GM19467 (cell line): ENCODE measurements at regions not wholly inside any gene's neighbourhood (a gene's known extent, or its start where the extent isn't known, plus 50 kb on each side); places are given as distances from the start of the nearest gene placed in this dataset.
A peak's percentile ranks its signal among the peaks of the same experiment; 100 is the strongest.

Experiments used
- ATAC-seq: cut with Tn5 transposase; IDR thresholded peaks from one replicate; pipeline ENCODE4 v1.9.1; 2021; ENCODE audit warnings: mild to moderate bottlenecking, moderate library complexity; ENCODE audit not compliant: unreplicated experiment

- ATAC-seq, result no peak
Observed at GRCh38 chr1:104440011-104440410, 690.3 kb downstream of the AMY1C start.

GRCh38 chr1:104456724-104457123 lies 707.0 kb downstream of the AMY1C start:
- no peak for ATAC-seq

- no peak for ATAC-seq
Observed at GRCh38 chr1:104459886-104460285, 710.2 kb downstream of the AMY1C start.

DNA sequence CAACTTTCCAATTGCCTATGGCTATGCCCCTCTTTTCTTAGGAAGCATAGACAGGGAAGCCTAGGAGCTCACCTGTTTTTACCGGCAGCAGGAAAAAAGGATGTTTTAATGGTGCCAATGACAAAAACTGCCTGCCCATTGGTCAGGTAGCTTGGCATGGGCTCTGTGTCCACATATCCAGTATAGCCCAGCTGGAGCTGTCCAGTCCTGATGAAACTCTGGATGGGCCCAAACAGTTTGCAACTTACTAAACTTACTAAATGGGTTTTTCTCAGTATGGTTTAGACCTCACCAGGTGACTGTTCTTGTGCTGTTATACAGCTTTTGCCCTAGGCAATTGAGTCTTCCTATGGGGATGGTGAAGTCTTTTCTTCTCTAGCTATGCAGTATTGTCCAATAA lies 711.2 kb downstream of the AMY1C start:
- ATAC-seq, result no peak

GRCh38 chr1:104463126-104463697 lies 713.5 kb downstream of the AMY1C start:
- no peak for ATAC-seq

DNA sequence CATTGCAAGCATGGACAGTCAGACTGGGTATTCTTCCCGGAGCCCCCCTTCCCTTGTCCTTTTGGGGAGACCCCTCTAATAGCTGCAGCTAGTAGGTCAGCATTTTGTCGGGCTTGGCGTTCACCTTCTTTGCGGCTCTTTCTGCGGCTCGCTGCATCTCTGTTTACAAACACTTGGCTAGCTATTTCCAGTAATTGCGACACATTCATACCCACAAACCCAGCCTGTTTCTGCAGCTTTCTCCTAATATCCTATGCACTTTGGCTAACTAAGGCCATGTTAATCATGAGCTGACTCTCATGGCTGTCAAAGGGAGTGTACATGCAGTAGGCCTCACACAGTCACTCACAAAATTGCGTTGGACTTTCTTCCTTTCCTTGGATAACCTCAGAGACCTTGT lies 716.4 kb downstream of the AMY1C start:
- ATAC-seq, result no peak

GRCh38 chr1:104467590-104467989 lies 717.9 kb downstream of the AMY1C start:
- ATAC-seq, result no peak

DNA sequence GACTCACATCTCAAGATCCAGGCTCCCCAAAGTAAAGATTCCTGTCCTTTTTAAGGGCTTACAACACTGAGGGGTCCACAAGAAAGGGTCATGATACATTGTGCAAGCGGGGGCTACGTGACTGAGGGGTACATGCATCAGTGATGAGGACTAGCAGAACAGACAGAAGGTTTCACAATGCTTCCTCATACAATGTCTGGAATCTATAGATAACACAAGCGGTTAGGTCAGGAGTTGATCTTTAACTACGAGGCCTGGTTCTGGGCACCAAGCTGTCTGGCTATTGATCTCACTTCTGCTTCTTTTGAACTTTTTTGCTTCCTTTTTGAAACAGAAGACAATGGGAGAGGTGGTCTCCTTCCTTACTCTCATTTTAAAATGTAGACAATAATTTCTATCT lies 718.6 kb downstream of the AMY1C start:
- peak; percentile 66 for ATAC-seq

- ATAC-seq, result no peak
Observed at GRCh38 chr1:104476126-104476525, 726.4 kb downstream of the AMY1C start.

DNA sequence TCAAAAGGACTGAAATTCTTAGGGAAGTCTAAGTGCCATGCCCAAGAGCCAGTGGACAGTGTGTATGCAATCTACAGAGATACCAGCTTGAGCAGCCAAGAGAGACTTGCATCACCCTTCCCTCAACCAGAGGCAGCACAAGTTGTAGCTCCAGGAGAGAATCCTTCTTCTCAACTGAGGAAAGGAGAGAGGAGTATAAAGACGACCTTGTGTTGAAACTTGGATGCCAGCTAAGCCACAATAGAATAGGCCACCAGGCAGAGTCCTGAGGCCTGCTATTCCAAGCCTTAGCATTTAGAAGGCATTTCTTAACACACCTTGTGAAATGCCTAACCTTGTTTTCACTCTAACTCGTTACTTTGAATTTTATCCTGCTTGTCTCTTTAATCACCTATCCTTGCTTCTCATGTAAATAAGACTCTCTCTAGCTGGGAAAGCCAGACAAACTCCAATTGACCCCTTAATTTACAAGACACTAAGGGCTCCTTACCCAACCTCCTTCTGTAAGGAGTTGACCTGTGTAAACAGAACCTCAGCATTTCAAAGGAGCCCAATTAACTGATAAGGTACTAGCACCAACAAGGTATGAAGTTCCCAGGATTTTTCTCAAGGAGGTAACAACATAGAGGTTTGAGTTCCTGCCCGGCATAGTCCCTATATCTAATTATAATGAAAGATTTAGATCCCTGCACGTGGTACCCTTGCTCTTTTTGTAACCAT lies 738.8 kb downstream of the AMY1C start:
- ATAC-seq, result no peak

DNA sequence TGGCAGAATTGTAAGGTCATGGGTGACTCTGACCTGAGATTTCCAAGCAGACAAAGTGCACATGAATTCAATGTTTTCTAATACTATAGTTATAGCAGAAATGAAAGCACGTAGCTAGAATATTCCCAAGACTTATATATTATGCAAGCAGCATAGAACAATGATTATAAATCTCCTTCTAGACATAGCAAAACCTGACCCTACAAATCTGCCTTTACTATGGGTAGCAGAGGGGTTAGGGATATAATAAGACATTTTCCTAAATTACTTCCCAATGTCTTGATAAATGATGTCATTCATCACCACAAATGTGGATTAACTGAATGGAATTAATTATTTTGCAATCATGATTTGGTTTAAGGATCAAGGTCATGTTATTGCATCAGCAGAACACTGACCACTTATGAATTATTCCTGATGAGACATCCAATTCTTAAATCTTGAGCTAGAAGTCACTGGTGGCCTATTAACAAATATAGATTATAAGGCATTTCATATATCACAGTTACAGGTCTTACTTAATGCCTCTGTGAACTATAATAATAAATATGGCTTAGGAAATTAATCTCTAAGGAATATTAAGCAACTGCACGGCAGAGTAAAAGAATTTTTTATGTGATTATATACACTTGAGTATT lies 776.6 kb downstream of the AMY1C start:
- ATAC-seq, result no peak

DNA sequence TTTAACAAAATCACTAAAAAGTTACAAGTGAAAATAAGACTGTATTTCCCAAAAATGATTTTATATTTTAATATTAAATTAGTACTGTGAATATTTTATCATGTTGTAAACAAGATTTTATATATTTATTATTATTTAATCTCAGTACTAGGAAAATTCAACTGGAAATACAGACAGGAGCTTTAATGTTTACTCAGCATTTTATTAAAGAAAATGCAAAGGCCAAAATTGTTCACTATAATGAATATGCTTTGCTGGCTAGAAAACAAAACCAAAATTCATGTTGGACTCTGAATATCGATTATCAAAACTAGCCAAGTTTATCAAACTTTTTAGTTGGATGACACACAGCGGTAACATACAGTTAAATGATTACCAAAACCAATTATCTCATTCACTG lies 782.3 kb downstream of the AMY1C start:
- no peak for ATAC-seq

GRCh38 chr1:104574620-104575019 lies 824.9 kb downstream of the AMY1C start:
- ATAC-seq, result no peak

DNA sequence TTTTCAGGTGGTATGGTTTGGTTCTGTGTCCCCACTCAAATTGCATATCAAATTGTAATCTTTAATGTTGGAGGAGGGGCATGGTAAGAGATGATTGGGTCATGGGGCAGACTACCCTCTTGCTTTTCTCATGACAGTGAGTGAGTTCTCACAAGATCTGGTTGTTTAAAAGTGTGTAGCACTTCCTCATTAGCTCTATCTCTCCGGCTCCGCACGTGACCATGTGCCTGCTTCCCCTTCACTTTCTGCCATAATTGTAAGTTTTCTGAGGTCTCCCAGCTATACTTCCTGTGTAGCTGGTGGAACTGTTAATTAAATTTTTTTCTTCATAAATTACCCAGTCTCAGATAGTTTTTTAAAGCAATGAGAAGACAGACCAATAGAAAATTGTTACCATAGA lies 843.2 kb downstream of the AMY1C start:
- ATAC-seq, result peak; percentile 63

- peak; percentile 56 for ATAC-seq
Observed at GRCh38 chr1:104593413-104594187, 843.9 kb downstream of the AMY1C start.

DNA sequence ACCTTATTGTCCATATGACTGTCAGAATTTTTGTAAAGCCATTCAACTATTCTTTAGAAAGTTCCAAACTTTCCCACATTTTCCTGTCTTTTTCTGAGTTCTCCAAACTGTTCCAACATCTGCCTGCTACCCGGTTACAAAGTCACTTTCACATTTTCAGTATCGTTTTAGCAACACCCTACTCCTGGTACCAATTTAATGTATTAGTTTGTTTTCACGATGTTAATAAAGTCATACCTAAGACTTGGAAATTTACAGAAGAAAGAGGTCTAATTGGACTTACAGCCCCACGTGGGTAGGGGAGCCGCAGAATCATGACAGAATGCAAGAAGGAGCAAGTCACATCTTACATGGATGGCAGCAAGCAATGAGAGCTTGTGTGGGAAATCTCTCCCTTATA lies 867.8 kb downstream of the AMY1C start:
- no peak for ATAC-seq

DNA sequence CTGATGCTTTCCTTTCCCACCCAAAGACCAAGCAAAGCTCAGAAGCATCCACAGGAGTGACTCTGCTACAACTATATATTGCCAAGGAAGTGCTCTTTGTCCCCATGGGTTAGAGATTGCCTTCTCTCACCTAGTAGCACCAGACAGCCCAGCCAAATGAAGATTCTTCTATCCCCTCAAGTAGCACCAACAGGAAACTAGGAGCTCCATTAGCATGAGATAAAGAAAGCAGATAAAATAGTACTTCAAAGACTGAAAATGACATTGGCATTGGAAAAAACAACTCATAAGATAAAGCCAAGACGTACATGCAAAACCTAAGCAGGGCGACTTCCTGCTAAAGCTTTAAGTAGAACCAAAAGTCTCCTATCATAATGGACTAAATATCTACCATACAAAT lies 871.5 kb downstream of the AMY1C start:
- no peak for ATAC-seq

- ATAC-seq, result no peak
Observed at GRCh38 chr1:104624538-104624937, 874.8 kb downstream of the AMY1C start.

DNA sequence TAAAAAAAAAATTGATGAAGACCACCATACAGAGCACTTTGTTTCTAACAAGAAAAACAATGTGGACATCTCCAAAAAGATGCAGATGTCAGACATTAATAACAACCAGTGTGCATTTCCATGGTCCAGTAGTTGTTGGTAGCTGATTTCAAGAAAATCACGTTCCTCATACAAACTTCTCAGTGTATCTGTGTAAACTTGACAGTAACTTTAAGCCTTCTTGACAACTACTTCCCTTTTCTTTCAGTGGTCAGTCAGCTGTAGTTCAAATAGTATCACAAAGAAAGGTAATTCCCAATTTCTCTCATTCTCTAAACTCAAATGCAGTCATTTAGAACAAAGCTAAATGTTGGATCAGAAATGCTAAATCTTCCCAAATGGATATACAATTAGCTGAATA lies 879.9 kb downstream of the AMY1C start:
- ATAC-seq, result no peak

DNA sequence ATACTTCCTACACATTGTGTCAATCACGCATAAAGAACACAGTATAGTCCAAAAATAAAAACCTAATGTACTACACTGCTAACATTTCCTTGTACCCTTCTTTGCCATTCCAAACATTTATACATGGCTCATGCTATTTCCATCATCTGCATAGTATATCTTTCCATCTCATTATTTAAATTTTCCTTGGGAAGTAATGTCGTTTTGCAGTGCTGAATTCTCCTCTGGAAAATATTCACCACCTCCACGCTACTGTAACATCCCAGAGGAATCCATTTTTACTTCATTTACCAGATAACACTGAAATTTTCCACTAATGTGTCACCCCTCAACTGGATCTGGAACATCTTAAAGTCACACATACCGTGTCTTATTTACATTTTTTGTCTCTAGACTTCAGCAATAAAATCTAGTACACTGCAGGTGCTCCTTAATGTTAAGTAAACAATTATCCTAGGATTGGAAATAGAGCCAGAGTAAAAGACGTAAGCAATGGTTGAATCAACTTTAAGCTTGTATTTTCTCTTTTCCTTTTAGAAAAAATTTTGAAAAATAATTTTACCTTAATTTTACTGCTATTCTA lies 881.0 kb downstream of the AMY1C start:
- ATAC-seq, result no peak

- peak; percentile 53 for ATAC-seq
Observed at GRCh38 chr1:104636581-104636980, 886.9 kb downstream of the AMY1C start.
